Fibroblast of lung (primary cell): ENCODE measurements at regions not wholly inside any gene's neighbourhood (a gene's known extent, or its start where the extent isn't known, plus 50 kb on each side); places are given as distances from the start of the nearest gene placed in this dataset.
"Not testable (repeated sequence)": the region's sequence is repeated elsewhere in the genome, so short reads cannot be mapped to it uniquely, and the experiment has no call there.

Experiments used
- DNase-seq, 2 donors: peaks; one replicate each; pipeline versions ENCODE4 v3.0.0 to v3.0.0-alpha.2; 2010; ENCODE audit warnings: low read depth in 2 of 2
- H2AFZ ChIP-seq: 2 replicates; pipeline ENCODE4 v1.5.1; 2012; ENCODE audit warnings: low read length, control low read depth, inconsistent platforms
- H3K27ac ChIP-seq: 2 replicates; pipeline ENCODE4 v1.5.1; 2011; ENCODE audit warnings: low read length, control low read depth; ENCODE audit not compliant: insufficient read depth
- H3K27me3 ChIP-seq: 2 replicates; pipeline ENCODE4 v1.5.1; 2011; ENCODE audit warnings: mild to moderate bottlenecking, low read length; ENCODE audit not compliant: control insufficient read depth, insufficient read depth
- H3K36me3 ChIP-seq: 2 replicates; pipeline ENCODE4 v1.5.1; 2011; ENCODE audit warnings: low read length; ENCODE audit not compliant: control insufficient read depth, insufficient read depth
- H3K4me1 ChIP-seq: 2 replicates; pipeline ENCODE4 v1.5.1; 2011; ENCODE audit warnings: low read length; ENCODE audit not compliant: control insufficient read depth, insufficient read depth; ENCODE audit errors: extremely low read depth
- H3K4me2 ChIP-seq: 2 replicates; pipeline ENCODE4 v1.5.1; 2011; ENCODE audit warnings: low read length, control low read depth; ENCODE audit not compliant: insufficient read depth; ENCODE audit errors: extremely low read depth
- H3K4me3 ChIP-seq, 4 experiments: fragments of 200-600 bp in 1 of 4; sonication (generic) in 1 of 4; replicated peaks in 1 of 4; 2 replicates each; pipeline ENCODE4 v1.5.1; 2011 to 2016; ENCODE audit warnings: low read length in 4 of 4, low read depth in 3 of 4, mild to moderate bottlenecking in 3 of 4, control low read depth in 2 of 4, inconsistent platforms in 1 of 4, mixed read lengths in 1 of 4; ENCODE audit not compliant: insufficient read depth in 1 of 4; ENCODE audit errors: control extremely low read depth in 1 of 4
- H3K79me2 ChIP-seq: 2 replicates; pipeline ENCODE4 v1.5.1; 2012; ENCODE audit warnings: mild to moderate bottlenecking, low read length, inconsistent platforms; ENCODE audit not compliant: control insufficient read depth, insufficient read depth
- H3K9ac ChIP-seq: 2 replicates; pipeline ENCODE4 v1.5.1; 2011; ENCODE audit warnings: mild to moderate bottlenecking, low read length, control low read depth; ENCODE audit not compliant: insufficient read depth
- H3K9me3 ChIP-seq: 2 replicates; pipeline ENCODE4 v1.5.1; 2012; ENCODE audit warnings: low read depth, low read length; ENCODE audit not compliant: control insufficient read depth, insufficient read depth
- H4K20me1 ChIP-seq: 2 replicates; pipeline ENCODE4 v1.5.1; 2011; ENCODE audit warnings: low read length; ENCODE audit not compliant: control insufficient read depth, insufficient read depth; ENCODE audit errors: extremely low read depth

DNA sequence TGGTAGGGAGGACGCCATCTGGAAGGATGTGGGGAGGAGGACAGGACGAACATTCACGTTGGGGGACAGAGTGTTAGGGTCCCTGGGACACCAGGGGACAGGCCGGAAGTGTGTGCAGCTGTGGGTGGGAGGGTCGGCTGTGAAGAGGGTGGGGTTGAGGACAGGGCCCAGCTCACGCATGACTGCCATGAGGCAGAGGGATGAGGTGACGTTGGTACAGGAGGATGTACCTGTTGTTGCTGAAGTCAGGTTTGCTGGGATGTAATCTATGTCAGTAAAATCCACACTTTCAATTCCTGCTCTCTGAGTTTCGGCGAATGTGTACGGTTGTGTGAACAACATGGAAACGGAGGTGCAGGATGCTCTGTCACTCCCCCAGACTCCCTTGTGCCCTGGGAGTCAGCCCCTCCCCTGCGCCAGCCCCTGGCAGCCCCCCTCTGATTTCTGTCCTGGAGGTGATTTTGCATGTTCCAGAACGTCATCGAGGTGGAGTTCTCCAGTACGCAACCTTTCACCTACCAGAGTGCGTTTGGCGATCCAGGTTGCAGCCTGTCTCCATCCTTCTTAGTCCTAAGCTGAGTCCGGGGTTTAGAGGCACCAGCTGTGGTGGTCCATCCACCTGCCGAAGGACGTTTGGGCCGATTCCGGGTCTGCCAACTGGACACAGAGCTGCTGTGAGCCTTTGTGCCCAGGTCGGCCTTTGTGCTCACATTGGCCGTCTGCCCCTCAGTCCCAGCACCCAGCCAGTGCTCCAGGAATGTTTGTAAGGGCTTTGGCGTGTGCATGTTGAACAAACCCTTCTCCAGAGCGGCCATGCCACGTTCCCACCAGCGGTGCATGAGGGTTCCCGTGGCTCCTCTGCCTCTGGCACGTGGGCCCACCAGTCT is 203.2 kb downstream of the NPIPB11 start:
- not testable (repeated sequence) for H3K9me3 ChIP-seq, H3K27ac ChIP-seq, H3K4me2 ChIP-seq, DNase-seq, H3K27me3 ChIP-seq, H3K79me2 ChIP-seq, H4K20me1 ChIP-seq, H2AFZ ChIP-seq, H3K4me3 ChIP-seq, H3K9ac ChIP-seq, H3K36me3 ChIP-seq
- peaks cover 24% of the 10 kb centered on the region for H3K4me1 ChIP-seq

DNA sequence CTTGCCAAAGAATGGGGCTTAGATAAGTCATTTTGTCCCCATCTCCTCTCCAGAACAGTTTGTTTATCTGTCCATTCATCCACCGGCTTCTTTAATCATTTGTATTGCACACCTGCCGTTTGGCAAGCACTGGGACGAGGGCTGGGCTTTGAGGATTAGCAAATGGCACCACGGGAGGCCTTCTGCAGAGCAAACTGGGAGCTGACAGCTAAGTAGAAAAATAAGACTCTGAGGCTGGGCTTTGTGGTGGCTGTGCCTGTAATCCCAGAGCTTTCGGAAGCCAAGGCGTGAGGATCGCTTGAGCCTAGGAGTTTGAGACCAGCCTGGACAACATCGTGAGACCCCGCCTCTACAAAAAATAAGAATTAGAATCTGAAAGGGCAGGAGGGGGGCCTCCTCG is 203.9 kb downstream of the NPIPB11 start:
- H3K4me2 ChIP-seq, H3K9me3 ChIP-seq, H3K4me3 ChIP-seq, H3K9ac ChIP-seq, H3K27me3 ChIP-seq, H3K79me2 ChIP-seq, H3K36me3 ChIP-seq, H4K20me1 ChIP-seq, DNase-seq, H2AFZ ChIP-seq: not testable (repeated sequence)
- Histone ChIP-seq H3K27ac (peak overlapping the region; percentile 61), H3K4me1 (peaks cover 24% of the 10 kb centered on the region)

DNA sequence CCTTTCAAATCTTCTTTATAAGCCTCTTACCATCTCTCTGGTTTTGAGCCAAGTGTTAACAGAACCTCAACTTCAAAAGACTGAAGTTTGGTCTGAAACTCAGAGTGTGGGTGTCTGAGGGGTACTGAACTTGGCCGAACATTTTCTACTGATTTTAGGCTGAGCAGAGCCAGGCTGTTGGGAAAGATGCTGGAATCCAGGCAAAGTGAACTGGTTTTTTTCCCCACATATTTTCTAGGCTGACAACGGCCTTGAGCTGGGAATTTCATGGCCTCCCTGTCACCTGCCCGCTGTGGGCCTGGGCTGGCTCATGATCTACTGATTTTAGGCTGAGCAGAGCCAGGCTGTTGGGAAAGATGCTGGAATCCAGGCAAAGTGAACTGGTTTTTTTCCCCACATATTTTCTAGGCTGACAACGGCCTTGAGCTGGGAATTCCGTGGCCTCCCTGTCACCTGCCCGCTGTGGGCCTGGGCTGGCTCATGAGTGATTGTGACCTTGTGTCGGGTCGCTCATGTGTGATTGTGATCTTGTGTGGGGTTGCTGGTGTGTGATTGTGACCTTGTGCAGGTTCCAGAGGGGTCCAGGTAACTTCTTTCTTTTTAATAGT is 204.4 kb downstream of the NPIPB11 start:
- peaks cover 24% of the 10 kb centered on the region for H3K4me1 ChIP-seq
- H3K27ac ChIP-seq: peak overlapping the region; percentile 61
- not testable (repeated sequence) for H3K27me3 ChIP-seq, H3K4me3 ChIP-seq, H2AFZ ChIP-seq, H3K79me2 ChIP-seq, H3K9me3 ChIP-seq, H3K9ac ChIP-seq, H4K20me1 ChIP-seq, H3K36me3 ChIP-seq
- peak; percentile 35 to 69 for DNase-seq
- peak overlapping the region; percentile 8 for H3K4me2 ChIP-seq

DNA sequence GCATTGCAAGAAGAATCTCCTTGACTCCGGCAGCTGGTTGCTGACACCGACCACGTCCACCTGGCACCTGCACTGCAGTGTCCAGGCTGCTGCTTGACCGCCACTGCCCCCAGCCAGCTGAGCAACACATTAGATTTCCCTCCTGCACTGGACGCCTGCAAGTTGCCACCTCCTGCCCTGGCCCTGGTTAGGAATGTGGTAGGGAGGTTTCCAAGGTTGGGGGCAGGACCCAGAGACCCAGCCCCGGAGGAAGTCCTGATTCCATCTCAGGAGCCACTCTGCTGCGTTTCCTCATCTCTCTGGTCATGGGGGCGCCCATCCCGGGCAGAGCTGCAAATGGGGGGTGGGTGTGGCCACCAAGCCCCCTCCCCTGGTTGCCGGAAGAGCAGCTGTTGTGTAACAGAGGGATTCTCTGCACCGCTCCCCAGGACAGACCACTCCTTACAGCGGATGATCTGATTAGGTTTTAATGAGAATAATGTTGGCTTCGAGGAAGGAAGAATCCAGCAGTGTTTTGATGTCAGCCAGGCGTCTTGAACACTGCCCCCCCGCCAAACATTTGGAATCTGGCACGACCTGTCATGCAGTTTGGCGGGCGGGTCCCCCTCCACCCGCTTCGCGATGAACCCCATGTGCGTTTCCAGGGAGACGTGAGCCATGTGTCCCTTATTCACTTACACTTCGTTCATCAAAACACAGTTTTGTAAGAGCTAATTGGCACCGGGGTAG is 205.1 kb downstream of the NPIPB11 start:
- H3K9me3 ChIP-seq, H3K9ac ChIP-seq, H3K79me2 ChIP-seq, H3K36me3 ChIP-seq, H4K20me1 ChIP-seq, H2AFZ ChIP-seq, H3K4me3 ChIP-seq, H3K27me3 ChIP-seq: not testable (repeated sequence)
- Histone ChIP-seq H3K27ac (peak overlapping the region; percentile 61), H3K4me1 (peaks cover 24% of the 10 kb centered on the region), H3K4me2 (peak overlapping the region; percentile 8)
- peak in 1 of 2 donors; percentile 90 for DNase-seq

DNA sequence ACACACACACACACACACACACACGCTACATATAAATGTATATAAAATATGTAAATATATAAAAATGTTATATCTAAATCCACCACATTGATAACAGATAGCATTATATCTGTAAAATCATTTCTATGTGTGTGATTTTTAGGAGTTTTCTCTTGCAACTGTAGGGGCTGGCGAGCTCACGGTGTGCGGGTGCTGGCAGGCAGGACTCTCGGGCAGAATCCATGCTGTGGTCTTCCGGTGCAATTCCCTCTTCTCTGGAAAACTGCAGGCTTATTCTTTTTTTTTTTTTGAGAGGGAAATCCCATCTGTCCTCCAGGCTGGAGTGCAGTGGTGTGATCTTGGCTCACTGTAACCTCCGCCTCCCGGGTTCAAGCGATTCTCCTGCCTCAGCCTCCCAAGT is 205.8 kb downstream of the NPIPB11 start:
- H3K9ac ChIP-seq, DNase-seq, H4K20me1 ChIP-seq, H3K27me3 ChIP-seq, H2AFZ ChIP-seq, H3K36me3 ChIP-seq, H3K9me3 ChIP-seq, H3K4me2 ChIP-seq, H3K79me2 ChIP-seq: not testable (repeated sequence)
- Histone ChIP-seq H3K4me3 (peak overlapping the region in 1 of 4 experiments; percentile 7), H3K27ac (peak overlapping the region; percentile 89), H3K4me1 (peaks cover 24% of the 10 kb centered on the region)

DNA sequence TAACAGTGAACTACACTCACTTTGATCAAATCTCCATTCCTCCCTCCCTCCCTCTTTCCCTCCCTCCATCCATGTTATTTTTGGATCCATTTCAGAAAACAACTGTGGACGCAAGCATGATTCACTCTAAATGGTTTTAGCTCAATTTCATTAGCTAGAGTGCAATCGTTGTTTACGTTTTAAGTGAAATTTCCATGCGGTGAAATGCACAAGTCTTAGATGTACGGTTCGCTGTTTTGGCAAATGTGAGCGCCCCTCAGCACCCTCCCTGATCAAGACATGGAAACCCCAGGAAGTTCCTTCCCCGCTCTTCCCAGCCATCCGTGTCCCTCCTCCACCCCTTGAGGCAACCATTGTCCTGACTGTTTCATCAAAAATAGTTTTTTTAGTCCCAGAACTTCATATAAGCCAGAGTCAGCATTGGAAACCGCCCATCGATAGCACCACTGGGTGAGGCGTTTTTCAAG is 206.3 kb downstream of the NPIPB11 start:
- H2AFZ ChIP-seq, H3K9me3 ChIP-seq, H3K36me3 ChIP-seq, H4K20me1 ChIP-seq, H3K4me3 ChIP-seq, H3K27me3 ChIP-seq, H3K79me2 ChIP-seq: not testable (repeated sequence)
- H3K4me1 ChIP-seq: peaks cover 24% of the 10 kb centered on the region
- peak overlapping the region; percentile 42 for H3K9ac ChIP-seq
- DNase-seq: peak; percentile 65 to 96
- H3K27ac ChIP-seq: peak overlapping the region; percentile 89
- H3K4me2 ChIP-seq: peak overlapping the region; percentile 23
